H1 (cell line): ENCODE measurements at regions not wholly inside any gene's neighbourhood (a gene's known extent, or its start where the extent isn't known, plus 50 kb on each side); places are given as distances from the start of the nearest gene placed in this dataset.

Experiments
- BRCA1 ChIP-seq: IDR thresholded peaks from 2 replicates; pipeline ENCODE4 v1.6.1; 2012; ENCODE audit warnings: low read depth, low read length, improper control_type of control experiment
- CHD7 ChIP-seq: fragments of 300-600 bp; sonication (generic); IDR thresholded peaks from 2 replicates; pipeline ENCODE4 v1.7.1; 2012; ENCODE audit warnings: low read length, moderate library complexity, mild to moderate bottlenecking, inconsistent platforms; ENCODE audit not compliant: insufficient replicate concordance
- KDM4A ChIP-seq: IDR thresholded peaks from one replicate; pipeline ENCODE4 v1.7.1; 2012; ENCODE audit warnings: low read depth, mild to moderate bottlenecking, moderate library complexity, low read length, inconsistent platforms; ENCODE audit not compliant: severe bottlenecking

GRCh38 chr12:43069768-43070221, 480.2 kb upstream of the PRICKLE1 start (continued):
- no peak for TF ChIP-seq CHD7
- no peak for TF ChIP-seq BRCA1
- TF ChIP-seq KDM4A = no peak
